ENCODE measurements at regions not wholly inside any gene's neighbourhood (a gene's known extent, or its start where the extent isn't known, plus 50 kb on each side); places are given as distances from the start of the nearest gene placed in this dataset.
A peak's percentile ranks its signal among the peaks of the same experiment; 100 is the strongest.
"Not testable (repeated sequence)": the region's sequence is repeated elsewhere in the genome, so short reads cannot be mapped to it uniquely, and the experiment has no call there.

DNA sequence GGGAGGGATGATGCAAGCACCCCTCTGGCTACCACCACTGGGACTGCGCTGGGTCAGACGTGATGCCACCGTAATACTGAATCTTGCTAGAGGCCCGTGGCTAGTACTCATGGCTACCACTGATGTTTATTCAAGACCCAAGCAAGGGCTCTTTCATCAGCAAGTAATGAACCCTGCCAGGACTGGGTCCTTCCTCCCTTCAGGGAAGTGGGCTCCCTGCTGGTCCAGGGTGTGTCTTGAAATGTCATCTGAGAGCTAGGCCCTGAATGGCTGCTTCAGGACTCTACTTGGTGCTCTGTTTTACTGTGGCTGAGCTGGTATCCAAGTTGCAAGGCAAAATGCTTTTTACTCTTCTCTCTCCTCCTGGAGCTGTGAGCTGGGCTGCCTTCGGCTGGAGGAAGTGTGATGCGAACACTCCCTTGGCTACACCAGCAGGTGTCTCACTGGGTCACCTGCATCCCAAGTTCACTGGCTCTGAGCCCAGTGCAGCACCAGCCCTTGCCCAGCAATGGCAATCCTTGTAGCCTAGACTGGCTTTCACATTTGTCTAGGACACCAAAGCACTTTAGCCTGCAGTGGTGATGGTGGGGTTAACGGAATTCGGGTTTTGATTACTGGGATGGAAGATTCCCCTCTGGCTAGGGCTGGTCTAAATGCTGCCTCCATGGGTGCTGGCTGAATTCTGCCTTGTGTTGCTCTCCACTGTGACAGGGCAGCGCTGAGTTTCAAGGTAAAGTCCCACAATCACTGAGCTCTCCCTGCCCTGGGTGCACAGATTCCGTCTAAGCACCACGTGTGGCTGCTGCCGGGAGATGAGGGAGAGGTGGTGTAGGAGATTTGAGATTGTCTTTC, 98.6 kb downstream of the USP22 start:
- peak; percentile 43 for DNase-seq (ENCODE audit: low read depth)

DNA sequence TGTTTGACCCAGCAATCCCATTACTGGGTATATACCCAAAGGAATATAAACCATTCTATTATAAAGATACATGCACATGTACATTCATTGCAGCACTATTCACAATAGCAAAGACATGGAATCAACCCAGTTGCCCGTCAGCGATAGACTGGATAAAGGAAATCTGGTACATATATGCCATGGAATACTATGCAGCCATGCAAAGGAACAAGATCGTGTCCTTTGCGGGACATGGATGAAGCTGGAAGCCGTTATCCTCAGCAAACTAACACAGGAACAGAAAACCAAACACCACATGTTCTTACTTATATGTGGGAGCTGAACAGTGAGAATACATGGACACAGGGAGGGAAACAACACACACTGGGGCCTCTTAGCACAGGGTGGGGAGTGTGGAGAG, 95.1 kb downstream of the USP22 start:
- not testable (repeated sequence) for DNase-seq (ENCODE audit: low read depth)

DNA sequence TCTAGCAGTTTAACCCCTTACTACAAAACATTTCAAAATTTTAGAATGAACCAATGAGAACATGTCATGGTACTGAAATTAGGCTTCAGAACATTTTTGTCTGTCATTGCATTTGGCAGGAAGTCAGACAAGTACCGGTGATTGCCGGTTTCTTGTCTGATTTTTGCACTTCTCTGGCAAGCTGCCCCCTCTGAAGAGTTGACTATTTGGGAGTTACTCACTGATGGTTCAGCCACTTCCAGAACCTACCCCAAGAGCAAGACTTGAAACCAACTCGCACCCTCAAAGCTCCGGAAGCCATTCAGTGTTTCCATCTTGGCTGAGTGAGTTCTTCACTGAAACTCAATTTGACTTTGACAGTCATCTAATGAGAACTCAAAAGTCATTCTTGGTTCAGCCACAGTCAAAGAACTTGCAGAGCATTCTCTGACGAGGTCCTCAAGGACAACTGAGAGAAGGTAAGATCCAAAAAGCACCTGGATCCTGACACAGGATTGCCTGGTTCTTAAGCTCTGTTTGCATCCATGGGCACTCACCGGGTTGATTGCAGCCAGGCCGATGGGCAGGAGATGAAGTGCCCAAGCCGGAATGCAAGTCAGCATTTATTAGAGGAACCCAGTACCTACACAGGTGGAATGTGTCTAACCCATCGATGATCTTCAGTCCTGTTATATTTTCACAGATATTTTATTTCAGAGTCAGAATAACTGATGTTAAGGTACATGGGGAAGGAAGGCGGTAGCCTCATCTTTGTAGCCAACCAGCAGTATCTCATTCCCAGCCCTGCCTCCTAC, 93.6 kb downstream of the USP22 start:
- DNase-seq (ENCODE audit: low read depth), result no peak
